ENCODE measurements at regions not wholly inside any gene's neighbourhood (a gene's known extent, or its start where the extent isn't known, plus 50 kb on each side); places are given as distances from the start of the nearest gene placed in this dataset.

DNA sequence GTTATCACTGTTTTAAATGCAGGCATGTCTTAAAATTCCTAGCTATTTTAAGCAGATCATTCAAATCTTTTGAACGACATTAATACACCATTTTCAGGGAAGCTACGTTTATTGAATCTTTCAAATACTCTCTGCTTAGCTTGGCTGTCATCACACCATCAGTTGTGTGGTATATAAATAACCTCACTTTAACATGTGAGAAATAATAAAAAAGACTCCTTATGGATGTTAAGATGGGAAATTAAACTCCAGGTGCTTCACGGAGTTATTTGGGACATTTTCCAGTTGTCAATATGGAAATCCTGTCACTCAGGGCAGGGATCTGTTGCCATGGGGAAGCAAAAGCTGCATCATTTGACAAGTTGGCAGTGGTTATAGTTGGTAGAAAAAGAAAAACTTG lies 649.2 kb upstream of the CDH2 start:
- ChIA-PET CTCF (interaction anchor here (0.7 to 0.8 kb wide), 2 partner anchors 11 to 58 kb away, joined by 3 to 5 read pairs; no protein-coding TSS in a partner anchor), POLR2A (no interaction called here)
- no peak overlapping the region for H3K4me3 ChIP-seq (ENCODE audit: low read depth, low read length)
- no peaks in the 10 kb centered on the region for H3K36me3 ChIP-seq (ENCODE audit: control insufficient read depth in 2 of 2, insufficient read depth in 1 of 2, low read length in 2 of 2)
- H3K4me1 ChIP-seq (ENCODE audit: control insufficient read depth, insufficient read depth, low read length) = no peaks in the 10 kb centered on the region
- no peak overlapping the region for H3K27ac ChIP-seq (ENCODE audit: extremely low read depth, low read depth, low read length)
- TF ChIP-seq ZNF404 (tag by site-specific recombination; IDR thresholded peaks at IDR 0.05) (no peak), KLF9 (tag by site-specific recombination; IDR thresholded peaks at IDR 0.05; ENCODE audit: low read depth) (no peak), ZBTB10 (tag by site-specific recombination; IDR thresholded peaks at IDR 0.05) (no peak)
- no peaks in the 10 kb centered on the region for H3K9me3 ChIP-seq (ENCODE audit: control insufficient read depth, insufficient read depth, low read depth, low read length)

- H3K4me1 ChIP-seq (ENCODE audit: control insufficient read depth, insufficient read depth, low read length) = no peaks in the 10 kb centered on the region
- no peaks in the 10 kb centered on the region for H3K36me3 ChIP-seq (ENCODE audit: control insufficient read depth in 2 of 2, insufficient read depth in 1 of 2, low read length in 2 of 2)
- TF ChIP-seq ZNF610 (tag by site-specific recombination; IDR thresholded peaks at IDR 0.05; ENCODE audit: borderline replicate concordance) = no peak
- no peak for TF ChIP-seq ZBTB26 (tag by site-specific recombination; optimal IDR thresholded peaks at IDR 0.05)
- TF ChIP-seq ZNF654 (tag by site-specific recombination; IDR thresholded peaks at IDR 0.05; ENCODE audit: low read depth) = no peak
- TF ChIP-seq CTCF (tag by site-specific recombination; IDR thresholded peaks at IDR 0.05) = no peak
- no peak for TF ChIP-seq ZNF473 (tag by site-specific recombination; IDR thresholded peaks at IDR 0.05)
- no peak for TF ChIP-seq ZNF146 (tag by site-specific recombination; IDR thresholded peaks at IDR 0.05)
- TF ChIP-seq ZNF555 (tag by site-specific recombination; conservative IDR thresholded peaks at IDR 0.05) = no peak
- TF ChIP-seq ZNF548 (tag by site-specific recombination; IDR thresholded peaks at IDR 0.05) = no peak
- TF ChIP-seq, protein P1, sequence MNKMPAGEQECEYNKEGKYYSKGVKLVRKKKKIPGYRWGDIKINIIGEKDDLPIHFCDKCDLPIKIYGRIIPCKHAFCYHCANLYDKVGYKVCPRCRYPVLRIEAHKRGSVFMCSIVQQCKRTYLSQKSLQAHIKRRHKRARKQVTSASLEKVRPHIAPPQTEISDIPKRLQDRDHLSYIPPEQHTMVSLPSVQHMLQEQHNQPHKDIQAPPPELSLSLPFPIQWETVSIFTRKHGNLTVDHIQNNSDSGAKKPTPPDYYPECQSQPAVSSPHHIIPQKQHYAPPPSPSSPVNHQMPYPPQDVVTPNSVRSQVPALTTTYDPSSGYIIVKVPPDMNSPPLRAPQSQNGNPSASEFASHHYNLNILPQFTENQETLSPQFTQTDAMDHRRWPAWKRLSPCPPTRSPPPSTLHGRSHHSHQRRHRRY (tag by site-specific recombination; IDR thresholded peaks at IDR 0.05) = no peak
- TF ChIP-seq GLI2 (tag by site-specific recombination; IDR thresholded peaks at IDR 0.05; ENCODE audit: borderline replicate concordance, low read depth) = no peak
- TF ChIP-seq, protein P2, sequence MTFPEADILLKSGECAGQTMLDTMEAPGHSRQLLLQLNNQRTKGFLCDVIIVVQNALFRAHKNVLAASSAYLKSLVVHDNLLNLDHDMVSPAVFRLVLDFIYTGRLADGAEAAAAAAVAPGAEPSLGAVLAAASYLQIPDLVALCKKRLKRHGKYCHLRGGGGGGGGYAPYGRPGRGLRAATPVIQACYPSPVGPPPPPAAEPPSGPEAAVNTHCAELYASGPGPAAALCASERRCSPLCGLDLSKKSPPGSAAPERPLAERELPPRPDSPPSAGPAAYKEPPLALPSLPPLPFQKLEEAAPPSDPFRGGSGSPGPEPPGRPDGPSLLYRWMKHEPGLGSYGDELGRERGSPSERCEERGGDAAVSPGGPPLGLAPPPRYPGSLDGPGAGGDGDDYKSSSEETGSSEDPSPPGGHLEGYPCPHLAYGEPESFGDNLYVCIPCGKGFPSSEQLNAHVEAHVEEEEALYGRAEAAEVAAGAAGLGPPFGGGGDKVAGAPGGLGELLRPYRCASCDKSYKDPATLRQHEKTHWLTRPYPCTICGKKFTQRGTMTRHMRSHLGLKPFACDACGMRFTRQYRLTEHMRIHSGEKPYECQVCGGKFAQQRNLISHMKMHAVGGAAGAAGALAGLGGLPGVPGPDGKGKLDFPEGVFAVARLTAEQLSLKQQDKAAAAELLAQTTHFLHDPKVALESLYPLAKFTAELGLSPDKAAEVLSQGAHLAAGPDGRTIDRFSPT (tag by site-specific recombination; IDR thresholded peaks at IDR 0.05) = no peak
- no peak for TF ChIP-seq ZNF600 (tag by site-specific recombination; IDR thresholded peaks at IDR 0.05)
- TF ChIP-seq, protein P3, sequence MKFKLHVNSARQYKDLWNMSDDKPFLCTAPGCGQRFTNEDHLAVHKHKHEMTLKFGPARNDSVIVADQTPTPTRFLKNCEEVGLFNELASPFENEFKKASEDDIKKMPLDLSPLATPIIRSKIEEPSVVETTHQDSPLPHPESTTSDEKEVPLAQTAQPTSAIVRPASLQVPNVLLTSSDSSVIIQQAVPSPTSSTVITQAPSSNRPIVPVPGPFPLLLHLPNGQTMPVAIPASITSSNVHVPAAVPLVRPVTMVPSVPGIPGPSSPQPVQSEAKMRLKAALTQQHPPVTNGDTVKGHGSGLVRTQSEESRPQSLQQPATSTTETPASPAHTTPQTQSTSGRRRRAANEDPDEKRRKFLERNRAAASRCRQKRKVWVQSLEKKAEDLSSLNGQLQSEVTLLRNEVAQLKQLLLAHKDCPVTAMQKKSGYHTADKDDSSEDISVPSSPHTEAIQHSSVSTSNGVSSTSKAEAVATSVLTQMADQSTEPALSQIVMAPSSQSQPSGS (tag by site-specific recombination; IDR thresholded peaks at IDR 0.05; ENCODE audit: low read depth) = no peak
- no peak for TF ChIP-seq ZNF529 (tag by site-specific recombination; IDR thresholded peaks at IDR 0.05; ENCODE audit: insufficient replicate concordance)
- TF ChIP-seq ZBTB10 (tag by site-specific recombination; IDR thresholded peaks at IDR 0.05) = no peak
- no peak for TF ChIP-seq GLIS2 (tag by site-specific recombination; IDR thresholded peaks at IDR 0.05)
- no peak for TF ChIP-seq ZNF302 (tag by site-specific recombination; IDR thresholded peaks at IDR 0.05; ENCODE audit: low read depth)
- TF ChIP-seq ZNF221 (tag by site-specific recombination; IDR thresholded peaks at IDR 0.05; ENCODE audit: borderline replicate concordance) = no peak
- no peak for TF ChIP-seq SETDB1 (IDR thresholded peaks at IDR 0.05; ENCODE audit: insufficient read length, low read length)
- H3K9me3 ChIP-seq (ENCODE audit: control insufficient read depth, insufficient read depth, low read depth, low read length) = no peaks in the 10 kb centered on the region
- ChIA-PET POLR2A (no interaction called here), CTCF (no interaction called here)
- H3K4me3 ChIP-seq (ENCODE audit: low read depth, low read length) = no peak overlapping the region
- no peak overlapping the region for H3K27ac ChIP-seq (ENCODE audit: extremely low read depth, low read depth, low read length)
Measured at GRCh38 chr18:28824183-28824574, 647.2 kb upstream of the CDH2 start.
